Keratinocyte (primary cell): ENCODE measurements at regions not wholly inside any gene's neighbourhood (a gene's known extent, or its start where the extent isn't known, plus 50 kb on each side); places are given as distances from the start of the nearest gene placed in this dataset.

ENCODE experiments used
- DNase-seq: peaks from one replicate; pipeline ENCODE4 v3.0.0-alpha.2; 2011; ENCODE audit warnings: low read depth, missing footprints, low spot score
- FAIRE-seq: peaks from 2 replicates; lab custom pipeline; 2011; peaks lifted over from hg19 to GRCh38; lab: Jason Lieb, UNC
- H2AFZ ChIP-seq: 2 replicates; pipeline ENCODE4 v1.6.0; 2012; ENCODE audit warnings: low read length, control low read depth, inconsistent platforms; ENCODE audit not compliant: control insufficient read depth
- H3K27ac ChIP-seq: 2 replicates; pipeline ENCODE4 v1.5.1; 2011; ENCODE audit warnings: low read length; ENCODE audit not compliant: control insufficient read depth, insufficient read depth
- H3K27me3 ChIP-seq: 3 replicates; pipeline ENCODE4 v1.6.0; 2011; ENCODE audit warnings: low read length; ENCODE audit not compliant: control insufficient read depth, insufficient read depth; ENCODE audit errors: extremely low read depth
- H3K36me3 ChIP-seq, 2 experiments: 2 replicates in 1 of 2; 3 replicates in 1 of 2; pipeline ENCODE4 v1.5.1; 2011; ENCODE audit warnings: low read length in 2 of 2, mild to moderate bottlenecking in 1 of 2; ENCODE audit not compliant: control insufficient read depth in 2 of 2, insufficient read depth in 2 of 2; ENCODE audit errors: extremely low read depth in 1 of 2
- H3K4me1 ChIP-seq: 3 replicates; pipeline ENCODE4 v1.5.1; 2011; ENCODE audit warnings: low read length; ENCODE audit not compliant: control insufficient read depth, insufficient read depth; ENCODE audit errors: extremely low read depth
- H3K4me2 ChIP-seq: 3 replicates; pipeline ENCODE4 v1.6.0; 2011; ENCODE audit warnings: low read depth, low read length; ENCODE audit not compliant: control insufficient read depth, insufficient read depth; ENCODE audit errors: extremely low read depth
- H3K4me3 ChIP-seq, 3 experiments: fragments of 200-600 bp in 1 of 3; sonication (generic) in 1 of 3; 2 replicates in 2 of 3; 3 replicates in 1 of 3; pipeline ENCODE4 v1.5.1; 2011 to 2016; ENCODE audit warnings: low read length in 3 of 3, mild to moderate bottlenecking in 3 of 3, control low read depth in 2 of 3, inconsistent platforms in 1 of 3, low read depth in 1 of 3, mixed read lengths in 1 of 3, mixed run types in 1 of 3, moderate library complexity in 1 of 3; ENCODE audit not compliant: control insufficient read depth in 2 of 3, insufficient read depth in 2 of 3; ENCODE audit errors: extremely low read depth in 1 of 3
- H3K79me2 ChIP-seq: 2 replicates; pipeline ENCODE4 v1.6.0; 2012; ENCODE audit warnings: low read length; ENCODE audit not compliant: control insufficient read depth, insufficient read depth
- H3K9ac ChIP-seq: 3 replicates; pipeline ENCODE4 v1.6.0; 2011; ENCODE audit warnings: low read length; ENCODE audit not compliant: control insufficient read depth, insufficient read depth; ENCODE audit errors: extremely low read depth
- H3K9me1 ChIP-seq: 3 replicates; pipeline ENCODE4 v1.6.0; 2011; ENCODE audit warnings: low read length; ENCODE audit not compliant: control insufficient read depth, insufficient read depth; ENCODE audit errors: extremely low read depth
- H3K9me3 ChIP-seq: 2 replicates; pipeline ENCODE4 v1.5.1; 2012; ENCODE audit warnings: low read depth, low read length; ENCODE audit not compliant: control insufficient read depth
- H4K20me1 ChIP-seq: 3 replicates; pipeline ENCODE4 v1.6.0; 2011; ENCODE audit warnings: low read length; ENCODE audit not compliant: control insufficient read depth, insufficient read depth; ENCODE audit errors: extremely low read depth
- EZH2 ChIP-seq: IDR thresholded peaks from one replicate; pipeline ENCODE4 v1.6.1; 2012; ENCODE audit warnings: inconsistent platforms, mild to moderate bottlenecking, low read length, moderate library complexity
- dilution Hi-C: fragments of 300-500 bp; cut with MboI; formaldehyde crosslinking; loops from one replicate; pipeline ENCODE4 v1.7.0; 2020; ENCODE audit warnings: low sequenced_read_pairs; ENCODE audit not compliant: extremely low pct_ligation_motif_present
- TF ChIP-seq, protein P1 (sequence below), 3 experiments: IDR thresholded peaks in 1 of 3; conservative IDR thresholded peaks in 1 of 3; optimal IDR thresholded peaks in 1 of 3; 2 replicates in 2 of 3; 3 replicates in 1 of 3; pipeline versions ENCODE3 to v1.5.1; 2011; ENCODE audit warnings: low read length in 3 of 3, mild to moderate bottlenecking in 3 of 3, moderate library complexity in 2 of 3, control low read depth in 1 of 3, inconsistent platforms in 1 of 3; ENCODE audit not compliant: insufficient read depth in 2 of 3; ENCODE audit errors: extremely low read depth in 1 of 3

DNA sequence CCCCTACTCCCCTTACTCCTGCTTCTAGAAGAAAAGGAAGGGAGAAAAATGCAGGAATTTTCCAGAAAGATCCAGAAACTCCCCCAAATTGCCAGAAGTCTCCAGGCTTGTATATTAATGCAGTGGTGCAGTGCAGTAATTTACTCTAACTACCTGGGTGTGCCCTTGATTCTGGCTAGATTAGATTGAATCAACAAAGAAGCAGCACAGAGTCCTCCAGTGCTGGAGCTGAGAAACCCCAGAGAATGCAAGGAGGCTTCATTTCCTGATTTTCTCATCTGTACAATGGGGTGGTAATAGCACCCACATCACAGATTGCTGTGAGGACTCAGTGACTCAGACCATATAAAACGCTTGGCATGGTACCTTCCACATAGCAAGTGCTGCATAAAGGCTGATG is 247.3 kb upstream of the RPL38 start:
- Histone ChIP-seq H3K9me3 (no peaks in the 10 kb centered on the region), H3K4me2 (no peak overlapping the region), H4K20me1 (no peaks in the 10 kb centered on the region), H3K27ac (no peak overlapping the region), H3K79me2 (no peaks in the 10 kb centered on the region), H3K36me3 (no peaks in the 10 kb centered on the region), H2AFZ (no peak overlapping the region), H3K27me3 (peaks cover 24% of the 10 kb centered on the region), H3K9ac (no peak overlapping the region), H3K4me1 (no peaks in the 10 kb centered on the region), H3K4me3 (no peak overlapping the region), H3K9me1 (no peaks in the 10 kb centered on the region)
- no peak for FAIRE-seq
- dilution Hi-C loops, result no loop called here
- TF ChIP-seq EZH2, result no peak
- TF ChIP-seq, protein P1, sequence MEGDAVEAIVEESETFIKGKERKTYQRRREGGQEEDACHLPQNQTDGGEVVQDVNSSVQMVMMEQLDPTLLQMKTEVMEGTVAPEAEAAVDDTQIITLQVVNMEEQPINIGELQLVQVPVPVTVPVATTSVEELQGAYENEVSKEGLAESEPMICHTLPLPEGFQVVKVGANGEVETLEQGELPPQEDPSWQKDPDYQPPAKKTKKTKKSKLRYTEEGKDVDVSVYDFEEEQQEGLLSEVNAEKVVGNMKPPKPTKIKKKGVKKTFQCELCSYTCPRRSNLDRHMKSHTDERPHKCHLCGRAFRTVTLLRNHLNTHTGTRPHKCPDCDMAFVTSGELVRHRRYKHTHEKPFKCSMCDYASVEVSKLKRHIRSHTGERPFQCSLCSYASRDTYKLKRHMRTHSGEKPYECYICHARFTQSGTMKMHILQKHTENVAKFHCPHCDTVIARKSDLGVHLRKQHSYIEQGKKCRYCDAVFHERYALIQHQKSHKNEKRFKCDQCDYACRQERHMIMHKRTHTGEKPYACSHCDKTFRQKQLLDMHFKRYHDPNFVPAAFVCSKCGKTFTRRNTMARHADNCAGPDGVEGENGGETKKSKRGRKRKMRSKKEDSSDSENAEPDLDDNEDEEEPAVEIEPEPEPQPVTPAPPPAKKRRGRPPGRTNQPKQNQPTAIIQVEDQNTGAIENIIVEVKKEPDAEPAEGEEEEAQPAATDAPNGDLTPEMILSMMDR (optimal IDR thresholded peaks at IDR 0.05 in 1 of 3, IDR thresholded peaks at IDR 0.05 in 1 of 3, conservative IDR thresholded peaks at IDR 0.05 in 1 of 3; ENCODE audit: extremely low read depth in 1 of 3, insufficient read depth in 2 of 3, low read length in 3 of 3), result no peak
- no peak for DNase-seq

DNA sequence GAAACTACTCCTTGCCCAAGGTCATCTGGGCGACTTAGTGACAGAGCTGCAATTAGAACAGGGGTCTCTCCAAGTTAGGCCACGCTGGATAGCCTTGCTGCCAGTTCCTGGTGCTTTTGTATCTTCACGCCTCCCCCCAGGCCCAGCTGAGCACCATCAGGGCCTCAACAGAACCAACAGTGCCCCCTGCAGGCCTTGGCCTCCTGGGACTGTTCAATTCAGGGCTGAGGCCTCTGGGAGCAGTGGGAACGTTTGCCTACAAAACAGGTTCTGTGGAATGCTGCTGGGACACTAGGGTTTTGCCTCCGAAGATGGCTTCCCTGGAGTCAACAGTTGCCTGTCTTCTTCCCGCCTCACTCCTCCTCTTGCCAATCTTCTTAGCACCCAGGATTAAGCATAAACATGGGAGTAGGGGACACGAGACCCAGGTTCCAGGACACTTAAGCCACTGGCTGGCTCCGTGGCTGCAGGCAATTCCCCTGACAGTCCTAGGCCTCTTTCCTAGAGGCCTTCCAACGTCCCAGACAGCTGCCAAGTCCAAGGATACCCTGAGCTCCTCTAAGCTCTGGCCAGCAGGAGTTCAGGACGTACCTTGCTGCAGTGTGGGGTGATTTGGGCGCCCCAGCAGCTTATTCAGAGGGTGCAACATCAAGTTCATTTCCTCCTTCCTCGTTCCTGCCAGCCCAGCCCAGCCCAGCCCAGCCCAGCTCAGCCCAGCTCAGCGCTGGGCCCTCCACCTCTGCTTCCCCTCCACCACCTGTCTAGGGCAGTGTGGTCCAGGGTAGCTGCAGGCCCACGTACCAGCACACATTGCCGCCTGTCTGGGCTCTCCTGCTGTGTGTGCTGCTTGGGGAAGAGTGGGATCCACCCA is 246.6 kb upstream of the RPL38 start:
- dilution Hi-C loops, result no loop called here
- Histone ChIP-seq H3K4me2 (no peak overlapping the region), H3K4me3 (no peak overlapping the region), H3K27me3 (peaks cover 20% of the 10 kb centered on the region), H3K79me2 (no peaks in the 10 kb centered on the region), H4K20me1 (no peaks in the 10 kb centered on the region), H3K36me3 (no peaks in the 10 kb centered on the region), H3K4me1 (no peaks in the 10 kb centered on the region), H3K9me1 (no peaks in the 10 kb centered on the region), H2AFZ (no peak overlapping the region), H3K9me3 (no peaks in the 10 kb centered on the region), H3K9ac (no peak overlapping the region), H3K27ac (no peak overlapping the region)
- DNase-seq, result no peak
- TF ChIP-seq, protein P1 (optimal IDR thresholded peaks at IDR 0.05 in 1 of 3, IDR thresholded peaks at IDR 0.05 in 1 of 3, conservative IDR thresholded peaks at IDR 0.05 in 1 of 3; ENCODE audit: extremely low read depth in 1 of 3, insufficient read depth in 2 of 3, low read length in 3 of 3), result peak; percentile 34 to 58 (median 46)
- TF ChIP-seq EZH2, result no peak
- no peak for FAIRE-seq
